Left ventricle myocardium inferior (tissue), 1 donor: ENCODE measurements at regions not wholly inside any gene's neighbourhood (a gene's known extent, or its start where the extent isn't known, plus 50 kb on each side); places are given as distances from the start of the nearest gene placed in this dataset.

ENCODE experiments used
- DNase-seq: peaks from one replicate; pipeline ENCODE4 v3.0.0-alpha.2; 2020
- H3K27ac ChIP-seq: fragments of 200-600 bp; replicated peaks from 2 replicates; pipeline ENCODE4 v1.8.0; 2021
- H3K27me3 ChIP-seq: fragments of 200-600 bp; 2 replicates; pipeline ENCODE4 v1.8.0; 2021; ENCODE audit warnings: low read depth
- H3K36me3 ChIP-seq: fragments of 200-600 bp; 2 replicates; pipeline ENCODE4 v1.8.0; 2021
- H3K4me1 ChIP-seq: fragments of 200-600 bp; 2 replicates; pipeline ENCODE4 v1.8.0; 2021
- H3K4me3 ChIP-seq: fragments of 200-600 bp; 2 replicates; pipeline ENCODE4 v1.8.0; 2021; ENCODE audit warnings: mild to moderate bottlenecking, moderate library complexity
- H3K9me3 ChIP-seq: fragments of 200-600 bp; replicated peaks from 2 replicates; pipeline ENCODE4 v1.8.0; 2021
- intact Hi-C: fragments of 100-400 bp; cut with micrococcal nuclease; formaldehyde crosslinking; loops from one replicate; pipeline ENCODE4 v1.11.0; 2022
- TF ChIP-seq, protein P1 (sequence below): fragments of 200-600 bp; IDR thresholded peaks from 2 replicates; pipeline ENCODE4 v1.8.0; 2021; ENCODE audit warnings: antibody characterized with exemption, mild to moderate bottlenecking, borderline replicate concordance
- donor health status: DM: no; HTN: yes; CAD: no; lungs with severe emphysema.

DNA sequence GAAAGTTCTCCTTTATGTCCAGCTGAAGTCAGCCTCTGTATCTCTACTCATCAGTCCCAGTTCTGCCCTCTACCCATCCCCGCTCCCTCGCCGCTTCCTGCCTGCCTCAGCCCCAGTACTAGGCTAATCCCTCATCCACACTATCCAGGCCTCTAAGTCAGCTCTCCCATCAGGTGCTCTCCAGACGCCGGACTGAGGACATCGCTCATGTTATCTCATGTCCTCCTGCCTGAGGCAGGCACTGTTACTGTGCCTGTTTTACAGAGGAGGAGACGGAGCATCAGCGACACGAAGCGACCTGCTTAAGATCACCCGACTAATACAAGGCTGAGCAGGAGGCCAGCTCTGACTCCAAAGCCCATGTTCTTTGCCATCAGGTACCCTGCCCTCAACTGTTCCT lies 57.3 kb upstream of the RUNX3 start:
- H3K27ac ChIP-seq: no peak overlapping the region
- DNase-seq: no peak
- peaks cover 9% of the 10 kb centered on the region for H3K9me3 ChIP-seq
- TF ChIP-seq, protein P1, sequence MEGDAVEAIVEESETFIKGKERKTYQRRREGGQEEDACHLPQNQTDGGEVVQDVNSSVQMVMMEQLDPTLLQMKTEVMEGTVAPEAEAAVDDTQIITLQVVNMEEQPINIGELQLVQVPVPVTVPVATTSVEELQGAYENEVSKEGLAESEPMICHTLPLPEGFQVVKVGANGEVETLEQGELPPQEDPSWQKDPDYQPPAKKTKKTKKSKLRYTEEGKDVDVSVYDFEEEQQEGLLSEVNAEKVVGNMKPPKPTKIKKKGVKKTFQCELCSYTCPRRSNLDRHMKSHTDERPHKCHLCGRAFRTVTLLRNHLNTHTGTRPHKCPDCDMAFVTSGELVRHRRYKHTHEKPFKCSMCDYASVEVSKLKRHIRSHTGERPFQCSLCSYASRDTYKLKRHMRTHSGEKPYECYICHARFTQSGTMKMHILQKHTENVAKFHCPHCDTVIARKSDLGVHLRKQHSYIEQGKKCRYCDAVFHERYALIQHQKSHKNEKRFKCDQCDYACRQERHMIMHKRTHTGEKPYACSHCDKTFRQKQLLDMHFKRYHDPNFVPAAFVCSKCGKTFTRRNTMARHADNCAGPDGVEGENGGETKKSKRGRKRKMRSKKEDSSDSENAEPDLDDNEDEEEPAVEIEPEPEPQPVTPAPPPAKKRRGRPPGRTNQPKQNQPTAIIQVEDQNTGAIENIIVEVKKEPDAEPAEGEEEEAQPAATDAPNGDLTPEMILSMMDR: no peak
- no peaks in the 10 kb centered on the region for H3K4me1 ChIP-seq
- intact Hi-C loops: no loop called here
- no peaks in the 10 kb centered on the region for H3K36me3 ChIP-seq
- H3K27me3 ChIP-seq: peaks cover 66% of the 10 kb centered on the region
- no peak overlapping the region for H3K4me3 ChIP-seq

DNA sequence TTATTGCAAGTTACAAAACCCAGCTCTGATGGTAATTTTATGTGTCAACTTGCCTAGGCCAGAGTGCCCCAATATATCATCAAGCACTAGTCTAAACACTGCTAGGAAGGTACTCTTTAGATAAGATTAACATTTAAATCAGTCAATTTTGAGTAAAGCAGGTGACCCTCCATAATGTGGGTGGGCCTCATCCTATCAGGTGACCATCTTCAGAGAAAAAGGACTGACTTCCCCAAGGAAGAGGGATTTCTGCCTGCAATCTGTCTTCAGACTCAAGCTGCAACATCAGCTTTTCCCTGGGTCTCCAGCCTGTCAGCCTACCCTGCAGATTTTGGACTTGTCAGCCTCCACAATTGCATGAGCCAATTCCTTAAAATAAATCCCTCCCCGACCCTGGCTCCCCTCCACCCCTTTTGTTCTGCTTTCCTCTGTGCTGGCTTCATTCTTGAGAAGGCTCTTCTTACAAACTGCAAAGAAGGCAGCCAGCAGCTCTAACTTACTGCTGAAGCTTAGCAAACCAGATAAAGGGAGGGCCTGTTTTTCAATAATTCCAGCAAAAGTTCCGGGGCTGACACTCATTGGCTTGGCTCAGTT lies 56.4 kb upstream of the RUNX3 start:
- H3K27ac ChIP-seq: no peak overlapping the region
- H3K36me3 ChIP-seq: no peaks in the 10 kb centered on the region
- TF ChIP-seq, protein P1: no peak
- H3K27me3 ChIP-seq: peaks cover 64% of the 10 kb centered on the region
- no peak overlapping the region for H3K4me3 ChIP-seq
- intact Hi-C loops: no loop called here
- DNase-seq: no peak
- H3K9me3 ChIP-seq: no peaks in the 10 kb centered on the region
- no peaks in the 10 kb centered on the region for H3K4me1 ChIP-seq

DNA sequence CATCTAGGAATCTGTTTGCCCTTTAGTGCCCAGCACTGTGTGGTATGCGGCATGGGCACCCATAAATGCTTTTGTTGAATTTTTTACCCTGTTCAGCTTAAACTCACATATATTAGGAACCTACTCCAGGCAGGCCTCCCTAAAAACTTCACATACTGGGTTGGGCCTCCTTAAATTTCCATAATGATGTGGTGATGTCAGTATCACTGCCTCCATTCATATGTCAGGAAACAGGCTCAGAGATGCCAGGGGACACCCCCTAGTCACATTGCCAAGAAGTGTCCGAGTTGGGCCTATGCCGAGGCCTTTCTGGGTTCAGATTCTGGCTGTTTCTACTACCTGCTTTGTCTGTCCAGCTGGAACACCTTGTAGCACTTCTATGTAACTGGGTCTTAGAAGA lies 55.7 kb upstream of the RUNX3 start:
- DNase-seq: no peak
- intact Hi-C loops: no loop called here
- TF ChIP-seq, protein P1: no peak

DNA sequence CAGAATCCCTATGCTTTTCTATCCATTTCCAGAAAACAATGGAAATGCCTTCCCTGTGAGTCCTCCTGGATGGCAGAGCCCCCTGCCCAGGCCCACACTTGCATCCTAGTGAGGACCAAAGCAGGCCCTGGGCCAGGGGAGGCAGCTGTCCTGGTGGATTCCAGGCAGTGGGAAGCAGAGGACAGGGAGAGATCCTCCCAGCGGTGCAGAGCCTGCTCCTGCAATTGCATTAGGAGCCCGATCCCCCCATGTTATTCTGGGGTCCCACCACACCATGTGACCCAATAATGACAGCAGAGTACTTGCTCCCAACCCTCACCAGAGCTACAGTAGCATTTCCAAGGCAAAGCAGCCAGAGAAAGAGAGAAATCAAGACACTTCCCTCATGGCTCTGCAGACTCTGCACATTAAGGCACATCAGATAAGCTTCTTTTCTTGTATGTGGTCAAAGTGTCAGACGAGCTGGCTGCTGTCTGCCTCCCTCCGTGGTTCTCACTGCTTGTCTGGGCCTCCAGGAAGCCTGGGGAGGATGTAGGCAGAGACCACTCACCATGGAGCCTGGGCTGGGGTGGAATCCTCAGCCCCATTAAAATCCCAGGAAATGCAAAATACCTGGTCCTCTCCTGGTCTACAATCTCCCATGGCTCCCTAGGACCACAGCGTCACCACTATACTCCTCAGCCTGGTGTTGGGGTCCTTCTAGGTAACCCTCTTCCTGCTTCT lies 54.9 kb upstream of the RUNX3 start:
- no peaks in the 10 kb centered on the region for H3K36me3 ChIP-seq

More for the DNA sequence above, 55.7 kb upstream of the RUNX3 start:
- no peaks in the 10 kb centered on the region for H3K36me3 ChIP-seq
- H3K4me3 ChIP-seq: no peak overlapping the region
- H3K4me1 ChIP-seq: no peaks in the 10 kb centered on the region
- no peaks in the 10 kb centered on the region for H3K9me3 ChIP-seq
- H3K27ac ChIP-seq: no peak overlapping the region
- H3K27me3 ChIP-seq: peaks cover 64% of the 10 kb centered on the region

DNA sequence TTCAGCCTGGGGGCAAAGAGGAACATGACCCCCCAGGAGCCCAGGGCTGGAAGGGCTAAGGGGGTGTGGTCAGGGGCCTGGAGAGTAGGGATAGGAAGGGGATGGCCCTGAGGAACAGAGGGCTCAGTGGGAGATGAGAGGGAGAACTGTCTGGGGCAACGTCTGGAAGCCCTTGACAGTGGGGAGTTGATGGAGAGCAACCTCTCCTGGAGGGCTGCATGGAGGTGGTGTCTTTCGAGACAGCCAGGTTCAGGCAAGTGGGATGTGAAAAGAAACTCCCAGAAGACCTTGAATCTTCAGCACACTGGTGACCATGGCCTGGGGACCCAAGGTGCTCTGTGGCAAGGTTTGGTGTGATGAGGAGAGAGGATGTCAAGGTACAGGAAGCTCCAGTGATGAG lies 54.2 kb upstream of the RUNX3 start:
- no peaks in the 10 kb centered on the region for H3K9me3 ChIP-seq
- H3K4me3 ChIP-seq: no peak overlapping the region
- H3K4me1 ChIP-seq: no peaks in the 10 kb centered on the region
- no peaks in the 10 kb centered on the region for H3K36me3 ChIP-seq
- peaks cover 64% of the 10 kb centered on the region for H3K27me3 ChIP-seq
- intact Hi-C loops: no loop called here
- DNase-seq: no peak
- TF ChIP-seq, protein P1: no peak
- H3K27ac ChIP-seq: no peak overlapping the region

More for the DNA sequence above, 54.9 kb upstream of the RUNX3 start:
- Histone ChIP-seq H3K27me3 (peaks cover 64% of the 10 kb centered on the region), H3K9me3 (no peaks in the 10 kb centered on the region), H3K4me1 (no peaks in the 10 kb centered on the region), H3K27ac (no peak overlapping the region), H3K4me3 (no peak overlapping the region)
- intact Hi-C loops: no loop called here
- no peak for DNase-seq
- TF ChIP-seq, protein P1: no peak
